ENCODE measurements at regions not wholly inside any gene's neighbourhood (a gene's known extent, or its start where the extent isn't known, plus 50 kb on each side); places are given as distances from the start of the nearest gene placed in this dataset.

- H2BK15ac ChIP-seq (ENCODE audit: low read length), result no peak overlapping the region
- H4K91ac ChIP-seq (replicated peaks; ENCODE audit: insufficient read length, low read length), result no peak overlapping the region
- DNase-seq (ENCODE audit: low read depth in 1 of 2, low spot score in 2 of 2) (no peak), FAIRE-seq (no peak)
- no peak overlapping the region for H2BK20ac ChIP-seq (ENCODE audit: low read length)
- no peak overlapping the region for H4K8ac ChIP-seq (ENCODE audit: extremely low read depth, insufficient read depth, low read length)
- H3K23me2 ChIP-seq (ENCODE audit: low read depth, low read length), result no peaks in the 10 kb centered on the region
- no peak overlapping the region for H3K18ac ChIP-seq (ENCODE audit: extremely low read depth, low read length)
- no peaks in the 10 kb centered on the region for H3K27me3 ChIP-seq (replicated peaks in 1 of 4; ENCODE audit: control insufficient read depth in 3 of 4, extremely low read depth in 1 of 4, insufficient read depth in 3 of 4, low read length in 3 of 4)
- no peak overlapping the region for H2BK120ac ChIP-seq (replicated peaks; ENCODE audit: low read depth, low read length)
- no peak overlapping the region for H3K4me2 ChIP-seq (ENCODE audit: insufficient read depth in 1 of 2, low read depth in 2 of 2, low read length in 2 of 2)
- H3K4me3 ChIP-seq (ENCODE audit: extremely low read depth in 1 of 4, insufficient read depth in 2 of 4, low read depth in 3 of 4, low read length in 4 of 4), result no peak overlapping the region
- H3K56ac ChIP-seq (replicated peaks; ENCODE audit: insufficient read length, low read depth, low read length), result no peak overlapping the region
- ChIA-PET CTCF (ENCODE audit: partially characterized antibody) (interaction anchor here (0.6 to 1.9 kb wide), 2 partner anchors 230 to 633 kb away, joined by 3 to 11 read pairs; no protein-coding TSS in a partner anchor), POLR2A (ENCODE audit: partially characterized antibody) (no interaction called here)
- H2AK5ac ChIP-seq (ENCODE audit: low read depth, low read length), result no peak overlapping the region
- no peaks in the 10 kb centered on the region for H3K79me2 ChIP-seq (ENCODE audit: control insufficient read depth in 1 of 2, insufficient read depth in 2 of 2, low read length in 2 of 2)
- H3K14ac ChIP-seq (ENCODE audit: insufficient read length), result no peak overlapping the region
- H3K9ac ChIP-seq (replicated peaks in 1 of 4; ENCODE audit: extremely low read depth in 1 of 4, low read depth in 3 of 4, low read length in 3 of 4), result no peak overlapping the region
- no peak overlapping the region for H4K5ac ChIP-seq (ENCODE audit: insufficient read length, low read depth, low read length)
- H3K27ac ChIP-seq (ENCODE audit: low read depth, low read length), result no peak overlapping the region
- H4K20me1 ChIP-seq (replicated peaks in 1 of 2; ENCODE audit: control insufficient read depth in 1 of 2, insufficient read depth in 2 of 2, low read length in 2 of 2), result no peaks in the 10 kb centered on the region
- H3K4ac ChIP-seq (replicated peaks; ENCODE audit: insufficient read length, low read depth, low read length), result no peak overlapping the region
- H3K9me3 ChIP-seq (ENCODE audit: insufficient read depth in 2 of 2, low read depth in 1 of 2, low read length in 1 of 2), result no peaks in the 10 kb centered on the region
- H3K23ac ChIP-seq (ENCODE audit: insufficient read length), result no peak overlapping the region
- TF ChIP-seq TAF7 (optimal IDR thresholded peaks at IDR 0.05; ENCODE audit: borderline replicate concordance, low read depth, low read length) (no peak), CTBP2 (IDR thresholded peaks at IDR 0.05; ENCODE audit: borderline replicate concordance, insufficient read depth, insufficient read length, low read length) (no peak), SAP30 (IDR thresholded peaks at IDR 0.05; ENCODE audit: insufficient read depth, insufficient replicate concordance, low read length) (no peak), USF2 (IDR thresholded peaks at IDR 0.05; ENCODE audit: low read length) (no peak), BCL11A (IDR thresholded peaks at IDR 0.05; ENCODE audit: low read depth in 2 of 2, low read length in 2 of 2) (no peak), BACH1 (IDR thresholded peaks at IDR 0.05; ENCODE audit: low read length) (no peak), MAX (IDR thresholded peaks at IDR 0.05) (no peak)
- H2BK12ac ChIP-seq (ENCODE audit: low read depth, low read length), result no peak overlapping the region
- H3K79me1 ChIP-seq (ENCODE audit: low read depth, low read length), result no peaks in the 10 kb centered on the region
- H2AFZ ChIP-seq (ENCODE audit: low read length), result no peak overlapping the region
- WGBS, 2 experiments (ENCODE audit: extremely low coverage in 1 of 2, insufficient coverage in 1 of 2, insufficient read length in 1 of 2, insufficient replicate concordance in 2 of 2, low coverage in 1 of 2, low lambda C conversion rate in 2 of 2, missing lambda C conversion rate in 1 of 2), result 87% methylated on average over 3 of the region's 3 CpGs; no CpG with 5 or more reads in 1 of the 2 experiments
- no peaks in the 10 kb centered on the region for H3K36me3 ChIP-seq (ENCODE audit: control insufficient read depth in 2 of 4, insufficient read depth in 4 of 4, low read length in 3 of 4)
- H3K4me1 ChIP-seq (replicated peaks in 1 of 4; ENCODE audit: control insufficient read depth in 3 of 4, insufficient read depth in 4 of 4, low read length in 3 of 4), result peaks cover 0 to 1% (median under 1%) of the 10 kb centered on the region in 4 experiments; a peak in 1 of 7 replicates
- H2BK5ac ChIP-seq (ENCODE audit: low read depth, low read length), result no peak overlapping the region
Measured at GRCh38 chr5:10151656-10152055, 98.0 kb downstream of the ATPSCKMT start.
